ENCODE measurements at regions not wholly inside any gene's neighbourhood (a gene's known extent, or its start where the extent isn't known, plus 50 kb on each side); places are given as distances from the start of the nearest gene placed in this dataset.

DNA sequence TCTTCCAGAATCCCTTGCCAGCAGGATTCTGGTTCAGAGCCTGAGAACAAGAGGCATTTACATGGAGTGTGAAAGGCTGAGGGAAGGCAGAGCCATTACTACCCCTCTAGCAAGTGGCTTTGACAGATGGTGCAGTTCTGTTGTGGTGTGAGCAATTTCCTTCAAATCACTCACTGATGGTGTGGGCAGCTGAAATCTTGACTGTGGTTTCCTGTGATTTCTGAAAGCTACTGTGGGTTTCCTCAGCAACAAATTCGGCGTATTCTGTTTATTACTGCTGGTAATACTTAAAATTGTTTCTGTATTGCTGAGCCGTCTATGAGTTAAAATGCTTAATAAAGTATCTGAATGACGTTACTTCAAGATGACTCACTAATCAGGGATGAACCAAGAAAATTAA lies 181.5 kb upstream of the TCF21 start:
- H3K9me3 ChIP-seq, result no peaks in the 10 kb centered on the region
- no peak for TF ChIP-seq POLR2A (IDR thresholded peaks at IDR 0.05)
- TF ChIP-seq, protein P1, sequence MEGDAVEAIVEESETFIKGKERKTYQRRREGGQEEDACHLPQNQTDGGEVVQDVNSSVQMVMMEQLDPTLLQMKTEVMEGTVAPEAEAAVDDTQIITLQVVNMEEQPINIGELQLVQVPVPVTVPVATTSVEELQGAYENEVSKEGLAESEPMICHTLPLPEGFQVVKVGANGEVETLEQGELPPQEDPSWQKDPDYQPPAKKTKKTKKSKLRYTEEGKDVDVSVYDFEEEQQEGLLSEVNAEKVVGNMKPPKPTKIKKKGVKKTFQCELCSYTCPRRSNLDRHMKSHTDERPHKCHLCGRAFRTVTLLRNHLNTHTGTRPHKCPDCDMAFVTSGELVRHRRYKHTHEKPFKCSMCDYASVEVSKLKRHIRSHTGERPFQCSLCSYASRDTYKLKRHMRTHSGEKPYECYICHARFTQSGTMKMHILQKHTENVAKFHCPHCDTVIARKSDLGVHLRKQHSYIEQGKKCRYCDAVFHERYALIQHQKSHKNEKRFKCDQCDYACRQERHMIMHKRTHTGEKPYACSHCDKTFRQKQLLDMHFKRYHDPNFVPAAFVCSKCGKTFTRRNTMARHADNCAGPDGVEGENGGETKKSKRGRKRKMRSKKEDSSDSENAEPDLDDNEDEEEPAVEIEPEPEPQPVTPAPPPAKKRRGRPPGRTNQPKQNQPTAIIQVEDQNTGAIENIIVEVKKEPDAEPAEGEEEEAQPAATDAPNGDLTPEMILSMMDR (IDR thresholded peaks at IDR 0.05), result no peak
- WGBS, 2 donors, result 42 to 57% methylated on average over 4 of the region's 4 CpGs
- ATAC-seq (no peak), DNase-seq (no peak)
- H3K36me3 ChIP-seq (replicated peaks in 1 of 2; ENCODE audit: insufficient read depth in 1 of 2, low read depth in 2 of 2), result no peaks in the 10 kb centered on the region
- H3K4me1 ChIP-seq, result no peaks in the 10 kb centered on the region
- H3K27me3 ChIP-seq, result no peaks in the 10 kb centered on the region
- no peak overlapping the region for H3K4me3 ChIP-seq
- H3K27ac ChIP-seq, result no peak overlapping the region
- intact Hi-C loops (cut with DNase I), result no loop called here

DNA sequence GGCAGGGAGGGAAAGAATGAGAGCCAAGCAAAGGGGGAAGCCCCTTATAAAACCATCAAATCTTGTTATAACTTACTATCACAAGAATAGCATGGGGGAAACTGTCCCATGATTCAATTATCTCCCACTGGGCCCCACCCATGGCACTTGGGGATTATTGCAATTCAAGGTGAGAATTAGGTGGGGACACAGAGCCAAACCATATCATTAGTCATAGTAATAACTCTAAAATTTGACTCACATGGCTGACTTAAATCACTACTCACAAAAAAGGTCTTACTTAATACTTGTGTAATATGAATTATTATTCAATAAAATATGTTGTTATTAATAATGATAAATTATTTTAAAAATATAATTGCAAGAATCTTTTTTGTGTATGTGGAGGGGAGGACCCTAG lies 178.1 kb upstream of the TCF21 start:
- H3K27me3 ChIP-seq, result no peaks in the 10 kb centered on the region
- DNase-seq, result no peak
- no peaks in the 10 kb centered on the region for H3K9me3 ChIP-seq
- intact Hi-C loops (cut with DNase I), result no loop called here
- no peak overlapping the region for H3K4me3 ChIP-seq
- TF ChIP-seq, protein P1 (IDR thresholded peaks at IDR 0.05), result no peak
- no peak for TF ChIP-seq POLR2A (IDR thresholded peaks at IDR 0.05)
- ATAC-seq, result no peak
- no peaks in the 10 kb centered on the region for H3K36me3 ChIP-seq (replicated peaks in 1 of 2; ENCODE audit: insufficient read depth in 1 of 2, low read depth in 2 of 2)
- H3K4me1 ChIP-seq, result no peaks in the 10 kb centered on the region
- no peak overlapping the region for H3K27ac ChIP-seq

DNA sequence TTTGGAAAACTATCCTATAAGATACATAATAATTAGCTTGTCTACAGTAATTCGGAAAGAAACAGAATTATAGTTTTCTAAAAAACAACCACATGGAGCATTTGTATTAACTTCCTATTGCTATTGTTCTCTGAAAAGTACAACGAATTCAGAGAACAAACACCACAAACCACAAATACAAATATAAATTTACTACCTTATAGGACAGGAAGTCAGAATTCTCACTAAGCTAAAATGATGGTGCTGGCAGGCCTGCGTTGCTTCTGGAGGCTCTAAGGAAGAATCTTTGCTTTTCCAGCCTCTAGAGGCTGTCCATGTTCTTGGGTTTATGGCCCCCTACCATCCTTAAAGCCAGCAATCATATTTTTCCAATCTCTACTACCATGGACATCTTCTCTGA lies 173.6 kb upstream of the TCF21 start:
- no peaks in the 10 kb centered on the region for H3K36me3 ChIP-seq (replicated peaks in 1 of 2; ENCODE audit: insufficient read depth in 1 of 2, low read depth in 2 of 2)
- H3K4me3 ChIP-seq, result no peak overlapping the region
- 54 to 66% methylated on average over 3 of the region's 3 CpGs for WGBS, 2 donors
- no peak for ATAC-seq
- TF ChIP-seq POLR2A (IDR thresholded peaks at IDR 0.05), result no peak
- TF ChIP-seq, protein P1 (IDR thresholded peaks at IDR 0.05), result no peak
- DNase-seq, result no peak
- H3K27ac ChIP-seq, result no peak overlapping the region
- no peaks in the 10 kb centered on the region for H3K27me3 ChIP-seq
- H3K4me1 ChIP-seq, result no peaks in the 10 kb centered on the region
- intact Hi-C loops (cut with DNase I), result no loop called here
- H3K9me3 ChIP-seq, result no peaks in the 10 kb centered on the region

DNA sequence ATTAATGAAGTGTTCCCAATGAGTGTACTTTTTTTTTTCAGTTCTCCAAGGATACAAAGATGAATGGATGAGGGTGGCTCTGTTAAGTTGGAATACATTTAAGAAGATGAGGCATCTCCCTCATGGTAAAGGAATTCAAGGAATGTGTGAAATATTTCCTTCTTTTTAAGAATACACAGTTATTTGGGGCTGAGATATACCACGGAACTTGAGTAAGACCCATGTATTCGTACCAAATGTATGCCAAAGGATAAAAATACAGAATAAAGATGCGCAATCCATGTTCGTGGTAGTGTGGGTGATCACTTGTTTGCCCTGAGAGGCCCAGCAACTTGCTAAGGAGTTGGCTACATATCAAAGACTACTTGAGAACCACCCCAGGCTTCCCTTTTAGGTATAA lies 164.2 kb upstream of the TCF21 start:
- Histone ChIP-seq H3K36me3 (replicated peaks in 1 of 2; ENCODE audit: insufficient read depth in 1 of 2, low read depth in 2 of 2) (no peaks in the 10 kb centered on the region), H3K27ac (no peak overlapping the region), H3K4me3 (no peak overlapping the region), H3K4me1 (no peaks in the 10 kb centered on the region), H3K9me3 (no peaks in the 10 kb centered on the region), H3K27me3 (no peaks in the 10 kb centered on the region)
- WGBS, 2 donors, result 58 to 59% methylated on average over 4 of the region's 4 CpGs
- no peak for TF ChIP-seq POLR2A (IDR thresholded peaks at IDR 0.05)
- TF ChIP-seq, protein P1 (IDR thresholded peaks at IDR 0.05), result no peak
- DNase-seq, result no peak
- no peak for ATAC-seq
- intact Hi-C loops (cut with DNase I), result no loop called here

DNA sequence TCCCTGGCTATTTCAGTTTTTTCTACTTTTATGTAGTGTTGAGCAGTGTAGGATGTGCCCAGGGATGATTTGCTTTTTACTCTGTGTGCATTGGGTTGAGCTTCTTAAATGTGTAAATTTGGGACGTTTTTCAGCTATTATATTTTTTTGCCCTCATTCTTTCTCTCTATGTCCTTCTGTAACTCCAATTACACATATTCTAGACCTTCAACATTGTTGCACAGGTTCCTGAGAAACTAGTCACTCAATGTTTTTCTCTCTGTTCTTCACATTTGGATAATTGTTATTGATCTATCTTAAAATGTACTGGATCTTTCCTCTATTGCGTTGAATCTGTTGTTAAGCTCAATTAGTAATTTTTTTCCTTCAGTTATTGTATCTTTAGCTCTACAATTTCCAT lies 162.7 kb upstream of the TCF21 start:
- WGBS, 2 donors, result 58 to 61% methylated on average over 2 of the region's 2 CpGs
- no peaks in the 10 kb centered on the region for H3K27me3 ChIP-seq
- no peaks in the 10 kb centered on the region for H3K4me1 ChIP-seq
- no peak for TF ChIP-seq POLR2A (IDR thresholded peaks at IDR 0.05)
- TF ChIP-seq, protein P1 (IDR thresholded peaks at IDR 0.05), result no peak
- no peak overlapping the region for H3K4me3 ChIP-seq
- DNase-seq, result no peak
- H3K27ac ChIP-seq, result no peak overlapping the region
- no peak for ATAC-seq
- H3K36me3 ChIP-seq (replicated peaks in 1 of 2; ENCODE audit: insufficient read depth in 1 of 2, low read depth in 2 of 2), result no peaks in the 10 kb centered on the region
- intact Hi-C loops (cut with DNase I), result no loop called here
- no peaks in the 10 kb centered on the region for H3K9me3 ChIP-seq
